Spleen (tissue), 11 donors: ENCODE measurements at regions not wholly inside any gene's neighbourhood (a gene's known extent, or its start where the extent isn't known, plus 50 kb on each side); places are given as distances from the start of the nearest gene placed in this dataset.

Experiments used
- DNase-seq: peaks from one replicate; pipeline ENCODE4 v3.0.0-alpha.2; 2020
- H3K27ac ChIP-seq, 8 donors: fragments of 200-600 bp; sonication (generic) in 7 of 8; 1 replicate in 4 of 8; 2 replicates in 4 of 8; pipeline versions ENCODE4 v1.5.0 to v1.8.0; 2016 to 2021; ENCODE audit warnings: inconsistent platforms in 4 of 8, mild to moderate bottlenecking in 4 of 8, moderate library complexity in 1 of 8
- H3K27me3 ChIP-seq, 7 donors: fragments of 200-600 bp; sonication (generic) in 6 of 7; replicated peaks in 1 of 7; 1 replicate in 4 of 7; 2 replicates in 3 of 7; pipeline versions ENCODE4 v1.5.0 to v1.8.0; 2016 to 2021; ENCODE audit warnings: inconsistent platforms in 3 of 7, mild to moderate bottlenecking in 1 of 7
- H3K36me3 ChIP-seq, 6 donors: fragments of 200-600 bp; sonication (generic) in 5 of 6; 1 replicate in 4 of 6; 2 replicates in 2 of 6; pipeline versions ENCODE4 v1.5.0 to v1.8.0; 2016 to 2021; ENCODE audit warnings: inconsistent platforms in 2 of 6
- H3K4me1 ChIP-seq, 6 donors: fragments of 200-600 bp; sonication (generic) in 5 of 6; 1 replicate in 3 of 6; 2 replicates in 3 of 6; pipeline versions ENCODE4 v1.5.0 to v1.8.0; 2016 to 2021; ENCODE audit warnings: inconsistent platforms in 3 of 6
- H3K4me3 ChIP-seq, 8 donors: fragments of 200-600 bp; sonication (generic) in 7 of 8; 1 replicate in 4 of 8; 2 replicates in 4 of 8; pipeline versions ENCODE4 v1.5.0 to v1.8.0; 2016 to 2021; ENCODE audit warnings: inconsistent platforms in 4 of 8, mild to moderate bottlenecking in 4 of 8, moderate library complexity in 2 of 8
- H3K9me3 ChIP-seq, 8 donors: fragments of 200-600 bp; sonication (generic) in 7 of 8; 1 replicate in 4 of 8; 2 replicates in 4 of 8; pipeline versions ENCODE4 v1.5.0 to v1.8.0; 2016 to 2021; ENCODE audit warnings: inconsistent platforms in 4 of 8
- POLR2A ChIP-seq, 3 donors: fragments of 450-650 bp; IDR thresholded peaks; one replicate each; pipeline ENCODE4 v1.5.1; 2017; ENCODE audit warnings: antibody characterized with exemption in 3 of 3, mild to moderate bottlenecking in 1 of 3
- POLR2AphosphoS5 ChIP-seq, 3 donors: sonication (generic); formaldehyde crosslinking; IDR thresholded peaks; one replicate each; pipeline ENCODE4 v1.5.1; 2017; ENCODE audit warnings: antibody characterized with exemption in 3 of 3
- WGBS, 5 donors: extraction: QIAGEN DNeasy Blood & Tissue Kit in 3 of 5; methylation state at CpG; one replicate each; pipeline versions ENCODE4 v1.1.5 to v1.1.7; 2013 to 2018; 5-methylcytosine and 5-hydroxymethylcytosine counted together
- intact Hi-C: fragments of 100-400 bp; cut with DNase I; formaldehyde crosslinking; loops from one replicate; pipeline ENCODE4 v1.15.0; 2023; ENCODE audit warnings: low total_unique reads
- TF ChIP-seq, protein P1 (sequence below), 11 experiments: fragments of 200-600 bp in 7 of 11; fragments of 450-650 bp in 4 of 11; sonication (generic) in 4 of 11; IDR thresholded peaks in 8 of 11; conservative IDR thresholded peaks in 3 of 11; 1 replicate in 7 of 11; 2 replicates in 4 of 11; pipeline versions ENCODE4 v1.4.0 to v1.8.0; 2016 to 2021; ENCODE audit warnings: antibody characterized with exemption in 11 of 11, inconsistent platforms in 4 of 11, mild to moderate bottlenecking in 1 of 11
- donor health status: healthy with polysubstance abuse.
- donor health status: DM: no; HTN: no; CAD: no; lungs with moderate emphysema.
- donor health status: DM: no; HTN: no; CAD: no.
- donor health status: Bipolar disorder and iron deficiency.
- donor health status: healthy.
- donor health status: DM: no; HTN: no; CAD: no.
- donor health status: DM: yes; HTN: yes; CAD: no.

DNA sequence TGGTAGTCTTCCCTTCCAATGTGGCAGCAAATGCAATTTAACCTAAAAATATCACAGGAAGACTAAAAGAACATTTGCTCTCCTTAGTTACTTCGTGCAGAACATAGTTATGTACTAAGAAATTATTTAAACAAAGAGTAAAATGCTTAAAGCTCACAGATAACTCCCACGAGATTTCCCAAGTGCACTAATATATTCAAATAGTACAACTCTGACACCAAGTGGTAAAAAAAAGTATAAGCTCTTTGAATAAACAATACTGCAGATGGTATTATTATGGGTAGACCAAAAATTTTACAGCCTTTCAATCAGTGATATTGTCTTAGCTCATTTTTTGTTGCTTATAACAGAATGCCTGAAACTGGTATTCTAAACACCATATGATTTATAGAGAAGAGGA is 52.8 kb upstream of the FILIP1 start:
- Histone ChIP-seq H3K27ac (no peak overlapping the region), H3K4me3 (no peak overlapping the region), H3K4me1 (no peaks in the 10 kb centered on the region), H3K27me3 (peaks cover 0 to 8% (median 0%) of the 10 kb centered on the region in 7 donors), H3K36me3 (no peaks in the 10 kb centered on the region), H3K9me3 (no peaks in the 10 kb centered on the region)
- intact Hi-C loops = no loop called here
- 21 to 55% (median 42%) methylated on average over 2 of the region's 2 CpGs for WGBS, 5 donors
- TF ChIP-seq, protein P1, sequence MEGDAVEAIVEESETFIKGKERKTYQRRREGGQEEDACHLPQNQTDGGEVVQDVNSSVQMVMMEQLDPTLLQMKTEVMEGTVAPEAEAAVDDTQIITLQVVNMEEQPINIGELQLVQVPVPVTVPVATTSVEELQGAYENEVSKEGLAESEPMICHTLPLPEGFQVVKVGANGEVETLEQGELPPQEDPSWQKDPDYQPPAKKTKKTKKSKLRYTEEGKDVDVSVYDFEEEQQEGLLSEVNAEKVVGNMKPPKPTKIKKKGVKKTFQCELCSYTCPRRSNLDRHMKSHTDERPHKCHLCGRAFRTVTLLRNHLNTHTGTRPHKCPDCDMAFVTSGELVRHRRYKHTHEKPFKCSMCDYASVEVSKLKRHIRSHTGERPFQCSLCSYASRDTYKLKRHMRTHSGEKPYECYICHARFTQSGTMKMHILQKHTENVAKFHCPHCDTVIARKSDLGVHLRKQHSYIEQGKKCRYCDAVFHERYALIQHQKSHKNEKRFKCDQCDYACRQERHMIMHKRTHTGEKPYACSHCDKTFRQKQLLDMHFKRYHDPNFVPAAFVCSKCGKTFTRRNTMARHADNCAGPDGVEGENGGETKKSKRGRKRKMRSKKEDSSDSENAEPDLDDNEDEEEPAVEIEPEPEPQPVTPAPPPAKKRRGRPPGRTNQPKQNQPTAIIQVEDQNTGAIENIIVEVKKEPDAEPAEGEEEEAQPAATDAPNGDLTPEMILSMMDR (IDR thresholded peaks at IDR 0.05 in 8 of 11, conservative IDR thresholded peaks at IDR 0.05 in 3 of 11) = peak in 2 of 11 experiments; percentile 7 to 17
- TF ChIP-seq POLR2A (IDR thresholded peaks at IDR 0.05) (no peak), POLR2AphosphoS5 (IDR thresholded peaks at IDR 0.05) (no peak)
- DNase-seq = no peak

DNA sequence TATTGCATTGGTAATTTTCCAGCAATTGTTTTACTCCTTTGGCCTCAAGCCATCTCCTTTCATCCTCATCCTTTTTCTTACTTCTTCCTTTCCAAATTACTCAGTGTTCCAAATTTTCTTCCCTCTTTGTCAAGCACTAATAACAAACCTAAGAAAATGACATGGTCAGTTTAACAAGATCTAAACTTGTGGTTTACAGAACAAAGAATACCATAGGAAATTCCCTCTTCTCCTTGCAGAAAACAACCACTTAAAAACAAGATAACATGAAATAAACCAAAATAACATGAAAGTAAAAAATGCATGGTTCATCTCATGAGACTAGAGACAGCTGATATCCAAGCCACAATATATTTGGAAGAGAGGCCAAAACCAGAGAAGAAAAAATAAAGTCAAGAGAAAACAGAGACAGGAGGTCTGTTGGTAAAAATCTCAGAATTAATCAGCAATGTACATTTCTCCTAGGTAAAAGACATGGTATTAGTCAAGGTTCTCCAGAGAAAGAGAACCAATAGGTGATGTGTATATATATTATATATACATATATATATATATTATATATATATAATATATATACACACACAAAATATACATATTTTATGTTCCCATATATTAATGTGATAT is 51.0 kb upstream of the SENP6 start:
- TF ChIP-seq POLR2A (IDR thresholded peaks at IDR 0.05) = no peak
- TF ChIP-seq POLR2AphosphoS5 (IDR thresholded peaks at IDR 0.05) = no peak
- TF ChIP-seq, protein P1 (IDR thresholded peaks at IDR 0.05 in 8 of 11, conservative IDR thresholded peaks at IDR 0.05 in 3 of 11) = no peak
- Histone ChIP-seq H3K36me3 (no peaks in the 10 kb centered on the region), H3K9me3 (no peaks in the 10 kb centered on the region), H3K4me3 (no peak overlapping the region), H3K27me3 (no peaks in the 10 kb centered on the region), H3K27ac (no peak overlapping the region), H3K4me1 (no peaks in the 10 kb centered on the region)
- intact Hi-C loops = no loop called here
- no peak for DNase-seq

DNA sequence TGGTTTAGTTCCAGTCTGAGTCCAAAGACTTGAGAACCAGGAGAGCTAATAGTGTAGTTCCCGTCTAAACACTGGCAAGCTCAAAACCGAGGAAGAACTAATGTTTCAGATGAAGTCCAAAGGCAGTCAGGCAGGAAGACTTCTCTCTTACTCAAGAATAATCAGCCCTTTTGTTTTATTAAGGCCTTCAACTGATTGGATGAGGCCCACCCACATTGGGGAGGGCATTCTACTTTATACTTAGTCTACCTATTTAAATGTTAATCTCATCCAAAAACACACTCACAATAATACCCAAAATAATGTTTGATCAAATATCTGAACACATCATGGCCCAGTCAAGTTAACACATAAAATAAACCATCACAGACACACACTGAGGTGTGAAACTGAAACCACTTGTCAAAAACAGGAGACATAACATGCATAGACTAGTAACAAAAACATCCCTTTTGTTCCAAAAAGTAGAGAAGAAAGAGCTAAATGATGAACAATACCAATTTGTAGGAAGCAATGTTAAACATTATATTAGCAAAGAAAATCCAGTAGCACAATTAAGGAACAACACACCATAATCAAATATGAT is 50.2 kb upstream of the SENP6 start:
- no peak overlapping the region for H3K4me3 ChIP-seq
- DNase-seq = no peak
- TF ChIP-seq, protein P1 (IDR thresholded peaks at IDR 0.05 in 8 of 11, conservative IDR thresholded peaks at IDR 0.05 in 3 of 11) = no peak
- no peak for TF ChIP-seq POLR2A (IDR thresholded peaks at IDR 0.05)
- TF ChIP-seq POLR2AphosphoS5 (IDR thresholded peaks at IDR 0.05) = no peak
- no peaks in the 10 kb centered on the region for H3K4me1 ChIP-seq
- no peaks in the 10 kb centered on the region for H3K27me3 ChIP-seq
- H3K27ac ChIP-seq = no peak overlapping the region
- intact Hi-C loops = no loop called here
- 78 to 94% (median 88%) methylated on average over 2 of the region's 2 CpGs for WGBS, 5 donors
- H3K36me3 ChIP-seq = no peaks in the 10 kb centered on the region
- no peaks in the 10 kb centered on the region for H3K9me3 ChIP-seq
